ENCODE measurements at regions not wholly inside any gene's neighbourhood (a gene's known extent, or its start where the extent isn't known, plus 50 kb on each side); places are given as distances from the start of the nearest gene placed in this dataset.

- Histone ChIP-seq H3K36me3 (no peaks in the 10 kb centered on the region), H3K4me3 (ENCODE audit: low read depth, low read length) (no peak overlapping the region), H3K9me3 (ENCODE audit: severe bottlenecking) (no peaks in the 10 kb centered on the region), H3K27ac (no peak overlapping the region), H3K27me3 (ENCODE audit: insufficient read depth, low read depth, severe bottlenecking) (no peaks in the 10 kb centered on the region)
- TF ChIP-seq, protein P1, sequence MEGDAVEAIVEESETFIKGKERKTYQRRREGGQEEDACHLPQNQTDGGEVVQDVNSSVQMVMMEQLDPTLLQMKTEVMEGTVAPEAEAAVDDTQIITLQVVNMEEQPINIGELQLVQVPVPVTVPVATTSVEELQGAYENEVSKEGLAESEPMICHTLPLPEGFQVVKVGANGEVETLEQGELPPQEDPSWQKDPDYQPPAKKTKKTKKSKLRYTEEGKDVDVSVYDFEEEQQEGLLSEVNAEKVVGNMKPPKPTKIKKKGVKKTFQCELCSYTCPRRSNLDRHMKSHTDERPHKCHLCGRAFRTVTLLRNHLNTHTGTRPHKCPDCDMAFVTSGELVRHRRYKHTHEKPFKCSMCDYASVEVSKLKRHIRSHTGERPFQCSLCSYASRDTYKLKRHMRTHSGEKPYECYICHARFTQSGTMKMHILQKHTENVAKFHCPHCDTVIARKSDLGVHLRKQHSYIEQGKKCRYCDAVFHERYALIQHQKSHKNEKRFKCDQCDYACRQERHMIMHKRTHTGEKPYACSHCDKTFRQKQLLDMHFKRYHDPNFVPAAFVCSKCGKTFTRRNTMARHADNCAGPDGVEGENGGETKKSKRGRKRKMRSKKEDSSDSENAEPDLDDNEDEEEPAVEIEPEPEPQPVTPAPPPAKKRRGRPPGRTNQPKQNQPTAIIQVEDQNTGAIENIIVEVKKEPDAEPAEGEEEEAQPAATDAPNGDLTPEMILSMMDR (IDR thresholded peaks at IDR 0.05; ENCODE audit: low read depth, low read length), result no peak
- no peak for DNase-seq
Measured at GRCh38 chr6:135637701-135638100, 140.2 kb upstream of the AHI1 start.

- TF ChIP-seq, protein P1 (IDR thresholded peaks at IDR 0.05; ENCODE audit: low read depth, low read length), result no peak
- Histone ChIP-seq H3K9me3 (ENCODE audit: severe bottlenecking) (no peaks in the 10 kb centered on the region), H3K27ac (no peak overlapping the region), H3K36me3 (no peaks in the 10 kb centered on the region), H3K4me3 (ENCODE audit: low read depth, low read length) (no peak overlapping the region), H3K27me3 (ENCODE audit: insufficient read depth, low read depth, severe bottlenecking) (no peaks in the 10 kb centered on the region)
- DNase-seq, result no peak
Measured at GRCh38 chr6:135638108-135638507, 140.6 kb upstream of the AHI1 start.

GRCh38 chr6:135640048-135640447 lies 142.5 kb upstream of the AHI1 start:
- DNase-seq, result no peak
- Histone ChIP-seq H3K36me3 (no peaks in the 10 kb centered on the region), H3K27me3 (ENCODE audit: insufficient read depth, low read depth, severe bottlenecking) (no peaks in the 10 kb centered on the region), H3K9me3 (ENCODE audit: severe bottlenecking) (no peaks in the 10 kb centered on the region), H3K27ac (no peak overlapping the region), H3K4me3 (ENCODE audit: low read depth, low read length) (no peak overlapping the region)
- TF ChIP-seq, protein P1 (IDR thresholded peaks at IDR 0.05; ENCODE audit: low read depth, low read length), result no peak

GRCh38 chr6:135640449-135641111 lies 143.0 kb upstream of the AHI1 start:
- H3K4me3 ChIP-seq (ENCODE audit: low read depth, low read length), result no peak overlapping the region
- no peaks in the 10 kb centered on the region for H3K9me3 ChIP-seq (ENCODE audit: severe bottlenecking)
- no peak overlapping the region for H3K27ac ChIP-seq
- DNase-seq, result no peak
- no peaks in the 10 kb centered on the region for H3K27me3 ChIP-seq (ENCODE audit: insufficient read depth, low read depth, severe bottlenecking)
- TF ChIP-seq, protein P1 (IDR thresholded peaks at IDR 0.05; ENCODE audit: low read depth, low read length), result no peak
- H3K36me3 ChIP-seq, result no peaks in the 10 kb centered on the region

- H3K27ac ChIP-seq, result no peak overlapping the region
- no peaks in the 10 kb centered on the region for H3K9me3 ChIP-seq (ENCODE audit: severe bottlenecking)
- TF ChIP-seq, protein P1 (IDR thresholded peaks at IDR 0.05; ENCODE audit: low read depth, low read length), result no peak
- no peaks in the 10 kb centered on the region for H3K27me3 ChIP-seq (ENCODE audit: insufficient read depth, low read depth, severe bottlenecking)
- no peak overlapping the region for H3K4me3 ChIP-seq (ENCODE audit: low read depth, low read length)
- no peaks in the 10 kb centered on the region for H3K36me3 ChIP-seq
- no peak for DNase-seq
Measured at GRCh38 chr6:135642912-135643311, 145.4 kb upstream of the AHI1 start.

- Histone ChIP-seq H3K36me3 (no peaks in the 10 kb centered on the region), H3K9me3 (ENCODE audit: severe bottlenecking) (no peaks in the 10 kb centered on the region), H3K27ac (no peak overlapping the region), H3K4me3 (ENCODE audit: low read depth, low read length) (no peak overlapping the region), H3K27me3 (ENCODE audit: insufficient read depth, low read depth, severe bottlenecking) (no peaks in the 10 kb centered on the region)
- TF ChIP-seq, protein P1 (IDR thresholded peaks at IDR 0.05; ENCODE audit: low read depth, low read length), result no peak
- no peak for DNase-seq
Measured at GRCh38 chr6:135644394-135644793, 146.9 kb upstream of the AHI1 start.

Measured in WERI-Rb-1 (cell line).